ENCODE measurements at regions not wholly inside any gene's neighbourhood (a gene's known extent, or its start where the extent isn't known, plus 50 kb on each side); places are given as distances from the start of the nearest gene placed in this dataset.

GRCh38 chr2:128522829-128523228, 204.2 kb upstream of the HS6ST1 start:
- no peaks in the 10 kb centered on the region for H3K4me1 ChIP-seq (ENCODE audit: insufficient read depth)
- no peaks in the 10 kb centered on the region for H3K36me3 ChIP-seq
- H3K27ac ChIP-seq, result no peak overlapping the region
- H3K27me3 ChIP-seq, result no peaks in the 10 kb centered on the region
- DNase-seq, result no peak
- TF ChIP-seq POLR2A (IDR thresholded peaks at IDR 0.05) (no peak), EP300 (IDR thresholded peaks at IDR 0.05) (no peak), CTCF (IDR thresholded peaks at IDR 0.05) (no peak)
- intact Hi-C loops (cut with DNase I), result no loop called here
- no peaks in the 10 kb centered on the region for H3K9me3 ChIP-seq
- 86 to 92% (median 91%) methylated on average over 7 of the region's 7 CpGs for WGBS, 3 donors
- H3K4me3 ChIP-seq, result no peak overlapping the region

GRCh38 chr2:128523457-128523856, 204.8 kb upstream of the HS6ST1 start:
- 80 to 88% (median 86%) methylated on average over 4 of the region's 4 CpGs for WGBS, 3 donors
- H3K27me3 ChIP-seq, result no peaks in the 10 kb centered on the region
- H3K27ac ChIP-seq, result no peak overlapping the region
- intact Hi-C loops (cut with DNase I), result no loop called here
- no peaks in the 10 kb centered on the region for H3K4me1 ChIP-seq (ENCODE audit: insufficient read depth)
- H3K9me3 ChIP-seq, result no peaks in the 10 kb centered on the region
- no peak for TF ChIP-seq EP300 (IDR thresholded peaks at IDR 0.05)
- TF ChIP-seq CTCF (IDR thresholded peaks at IDR 0.05), result no peak
- TF ChIP-seq POLR2A (IDR thresholded peaks at IDR 0.05), result no peak
- DNase-seq, result no peak
- H3K36me3 ChIP-seq, result no peaks in the 10 kb centered on the region
- no peak overlapping the region for H3K4me3 ChIP-seq

GRCh38 chr2:128524183-128524582, 205.5 kb upstream of the HS6ST1 start:
- intact Hi-C loops (cut with DNase I), result no loop called here
- Histone ChIP-seq H3K9me3 (no peaks in the 10 kb centered on the region), H3K4me1 (ENCODE audit: insufficient read depth) (no peaks in the 10 kb centered on the region), H3K27ac (no peak overlapping the region), H3K4me3 (no peak overlapping the region), H3K27me3 (no peaks in the 10 kb centered on the region), H3K36me3 (no peaks in the 10 kb centered on the region)
- TF ChIP-seq CTCF (IDR thresholded peaks at IDR 0.05) (no peak), POLR2A (IDR thresholded peaks at IDR 0.05) (no peak), EP300 (IDR thresholded peaks at IDR 0.05) (no peak)
- WGBS, 3 donors, result 77 to 85% (median 80%) methylated on average over 6 of the region's 6 CpGs
- DNase-seq, result no peak

- intact Hi-C loops (cut with DNase I), result no loop called here
- H3K27ac ChIP-seq, result no peak overlapping the region
- no peaks in the 10 kb centered on the region for H3K9me3 ChIP-seq
- TF ChIP-seq CTCF (IDR thresholded peaks at IDR 0.05) (no peak), POLR2A (IDR thresholded peaks at IDR 0.05) (no peak), EP300 (IDR thresholded peaks at IDR 0.05) (no peak)
- H3K27me3 ChIP-seq, result no peaks in the 10 kb centered on the region
- no peak for DNase-seq
- no peak overlapping the region for H3K4me3 ChIP-seq
- WGBS, 3 donors, result 89 to 92% (median 90%) methylated on average over 6 of the region's 6 CpGs
- H3K36me3 ChIP-seq, result no peaks in the 10 kb centered on the region
- H3K4me1 ChIP-seq (ENCODE audit: insufficient read depth), result no peaks in the 10 kb centered on the region
Measured at GRCh38 chr2:128525653-128526052, 207.0 kb upstream of the HS6ST1 start.

Data from ovary (tissue), 7 donors.